ENCODE measurements at regions not wholly inside any gene's neighbourhood (a gene's known extent, or its start where the extent isn't known, plus 50 kb on each side); places are given as distances from the start of the nearest gene placed in this dataset.

GRCh38 chr2:120516679-120517314, 170.9 kb downstream of the INHBB start:
- DNase-seq (ENCODE audit: low read depth): peak; percentile 52
- no peak overlapping the region for H3K4me3 ChIP-seq (ENCODE audit: low read depth, low read length)
- TF ChIP-seq CTCF (IDR thresholded peaks at IDR 0.05; ENCODE audit: insufficient read depth, low read depth, low read length): no peak

GRCh38 chr2:120517751-120518469, 172.0 kb downstream of the INHBB start:
- H3K4me3 ChIP-seq (ENCODE audit: low read depth, low read length): no peak overlapping the region
- no peak for TF ChIP-seq CTCF (IDR thresholded peaks at IDR 0.05; ENCODE audit: insufficient read depth, low read depth, low read length)
- DNase-seq (ENCODE audit: low read depth): no peak

DNA sequence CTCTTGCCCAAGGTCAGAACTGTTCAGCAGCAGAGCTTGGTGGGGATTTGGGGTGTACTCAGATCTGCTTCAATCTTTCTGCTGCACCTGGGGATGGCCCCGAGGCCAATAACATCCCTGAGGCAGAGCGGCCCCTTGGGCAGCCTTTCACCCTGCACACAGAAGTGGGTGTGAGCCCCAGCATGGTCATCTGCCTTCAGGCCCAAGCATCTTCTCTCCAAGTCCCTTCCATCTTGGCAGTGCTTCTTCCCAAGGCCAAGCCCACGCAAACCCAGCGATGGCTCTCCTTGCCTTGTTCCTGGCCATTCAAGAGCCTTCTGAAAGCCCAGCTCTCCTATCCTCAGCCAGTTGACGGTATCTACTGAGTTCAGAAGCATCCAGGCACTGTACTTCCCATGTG, 172.9 kb downstream of the INHBB start:
- no peak for TF ChIP-seq CTCF (IDR thresholded peaks at IDR 0.05; ENCODE audit: insufficient read depth, low read depth, low read length)
- H3K4me3 ChIP-seq (ENCODE audit: low read depth, low read length): no peak overlapping the region
- DNase-seq (ENCODE audit: low read depth): no peak

DNA sequence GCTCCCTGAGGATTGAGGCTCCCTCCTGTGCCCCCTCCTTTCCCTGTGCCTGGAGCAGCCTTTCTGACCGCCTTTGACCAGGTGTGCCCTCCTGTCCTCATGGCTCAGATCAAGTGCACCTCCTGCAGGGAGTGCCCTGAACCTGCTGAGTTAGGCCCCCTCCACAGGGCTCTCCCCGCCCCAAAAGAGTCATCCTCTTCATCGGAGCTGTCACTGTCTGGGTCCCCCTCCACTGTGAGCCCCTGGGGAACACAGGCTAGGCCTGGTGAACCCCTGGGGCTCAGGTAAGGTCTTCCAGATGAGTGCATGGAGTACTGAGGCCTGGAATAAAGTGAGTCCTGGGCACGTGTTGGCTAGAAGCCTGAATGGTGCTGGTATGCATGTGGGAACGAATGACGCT, 173.5 kb downstream of the INHBB start:
- H3K4me3 ChIP-seq (ENCODE audit: low read depth, low read length): no peak overlapping the region
- no peak for DNase-seq (ENCODE audit: low read depth)
- no peak for TF ChIP-seq CTCF (IDR thresholded peaks at IDR 0.05; ENCODE audit: insufficient read depth, low read depth, low read length)

- DNase-seq (ENCODE audit: low read depth): no peak
- no peak overlapping the region for H3K4me3 ChIP-seq (ENCODE audit: low read depth, low read length)
- no peak for TF ChIP-seq CTCF (IDR thresholded peaks at IDR 0.05; ENCODE audit: insufficient read depth, low read depth, low read length)
Observed at GRCh38 chr2:120520454-120520853, 174.5 kb downstream of the INHBB start.

DNA sequence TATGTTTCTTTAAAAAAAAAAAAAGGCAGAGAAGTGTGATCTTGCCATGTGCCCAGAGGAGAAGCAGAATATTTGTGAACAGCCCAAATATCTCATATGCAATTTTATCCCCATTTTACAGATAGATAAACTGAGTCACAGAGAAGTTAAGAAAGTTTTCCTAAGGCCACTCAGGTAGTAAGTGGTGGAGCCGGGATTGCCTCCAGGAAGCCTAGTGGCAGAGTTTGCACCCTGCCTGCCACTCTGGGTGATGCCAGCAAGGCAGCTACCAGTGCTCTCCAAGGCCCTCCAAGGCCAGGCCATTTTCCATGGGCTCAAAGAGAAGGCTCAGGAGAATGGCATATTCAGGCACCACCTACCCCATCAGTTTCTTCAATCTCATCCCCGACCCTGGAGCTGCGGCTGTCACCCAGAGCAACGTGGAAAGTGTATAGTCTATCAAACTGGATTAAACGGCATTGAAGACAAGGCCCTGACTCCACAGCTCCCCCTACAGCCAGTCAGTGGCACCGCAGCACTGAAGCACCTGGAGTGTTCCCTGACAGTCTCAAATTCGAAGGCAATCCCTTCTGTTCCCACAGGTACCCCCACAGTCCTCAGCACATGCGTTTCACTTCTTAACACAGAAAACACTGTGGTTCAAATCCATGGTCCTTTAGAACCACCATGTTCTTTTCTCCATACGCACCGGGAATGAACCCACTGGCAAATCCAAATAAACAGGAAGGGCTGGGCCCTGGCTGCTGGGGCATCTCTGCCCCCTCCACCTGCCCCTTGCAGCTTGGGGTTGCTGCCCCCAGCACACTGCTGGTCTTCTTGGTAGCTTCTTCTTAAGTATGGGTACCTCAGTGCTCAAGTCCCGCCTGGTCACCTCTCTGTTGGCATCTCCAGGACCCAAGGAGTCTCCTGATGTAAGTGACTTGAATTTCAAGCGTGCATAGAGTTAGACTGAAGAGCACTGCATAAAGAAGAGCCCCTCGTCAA, 175.3 kb downstream of the INHBB start:
- peak; percentile 25 for DNase-seq (ENCODE audit: low read depth)
- TF ChIP-seq CTCF (IDR thresholded peaks at IDR 0.05; ENCODE audit: insufficient read depth, low read depth, low read length): peak; percentile 89
- no peak overlapping the region for H3K4me3 ChIP-seq (ENCODE audit: low read depth, low read length)
